GM18873 (cell line): ENCODE measurements at regions not wholly inside any gene's neighbourhood (a gene's known extent, or its start where the extent isn't known, plus 50 kb on each side); places are given as distances from the start of the nearest gene placed in this dataset.

Experiments
- ATAC-seq: cut with Tn5 transposase; IDR thresholded peaks from one replicate; pipeline ENCODE4 v1.9.1; 2021; ENCODE audit warnings: mild to moderate bottlenecking, moderate library complexity, moderate number of reproducible peaks; ENCODE audit not compliant: unreplicated experiment, low FRiP score

DNA sequence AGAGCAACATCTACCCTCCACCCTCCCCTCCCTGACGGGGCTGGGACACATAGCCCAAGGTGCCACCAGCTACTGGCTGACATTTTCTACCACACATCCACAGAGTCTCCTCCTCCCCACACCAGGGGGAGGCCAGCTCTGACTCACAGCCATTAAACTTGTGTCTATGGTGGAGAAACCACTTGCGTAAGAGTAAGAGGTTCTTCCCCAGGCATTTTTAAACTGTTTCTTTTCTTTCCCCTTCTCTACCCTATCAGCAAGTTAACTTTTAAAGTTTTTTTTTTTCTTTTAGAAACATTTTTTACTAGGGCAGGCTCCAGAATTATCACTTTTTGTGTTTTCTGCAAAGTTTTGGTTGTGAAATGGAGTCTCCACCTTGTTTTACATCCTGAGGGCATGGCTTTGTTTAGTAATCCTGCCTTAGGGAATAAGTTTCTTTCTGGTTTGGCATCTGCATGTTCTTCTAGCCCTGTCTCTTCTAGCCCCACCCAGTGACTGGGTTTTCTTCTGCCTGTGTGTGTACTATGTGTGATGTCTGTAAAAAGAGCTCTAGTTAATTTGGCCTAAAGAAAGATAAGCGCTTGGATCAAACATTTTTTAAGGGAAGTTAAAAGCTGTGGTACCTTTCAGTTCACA, 148.8 kb upstream of the GADL1 start:
- ATAC-seq, result no peak

DNA sequence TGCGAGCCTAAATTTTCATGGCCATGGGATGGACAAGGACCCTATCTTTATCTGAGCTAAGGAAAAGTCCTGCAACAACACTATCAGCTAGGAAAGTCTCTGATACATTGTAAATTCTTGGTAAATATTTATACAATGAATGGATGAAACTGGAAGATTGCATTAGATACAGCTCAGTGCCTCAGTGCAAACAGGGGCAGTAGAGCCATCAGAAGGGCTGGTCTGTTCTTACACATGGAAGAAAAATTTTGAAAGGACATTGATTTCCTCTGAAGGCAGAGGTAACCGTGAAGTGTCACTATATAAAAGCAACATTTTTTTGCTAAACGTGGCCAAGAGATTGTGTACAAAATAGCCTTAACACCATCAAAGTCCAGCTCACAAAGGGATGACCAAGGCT, 153.2 kb upstream of the GADL1 start:
- no peak for ATAC-seq

DNA sequence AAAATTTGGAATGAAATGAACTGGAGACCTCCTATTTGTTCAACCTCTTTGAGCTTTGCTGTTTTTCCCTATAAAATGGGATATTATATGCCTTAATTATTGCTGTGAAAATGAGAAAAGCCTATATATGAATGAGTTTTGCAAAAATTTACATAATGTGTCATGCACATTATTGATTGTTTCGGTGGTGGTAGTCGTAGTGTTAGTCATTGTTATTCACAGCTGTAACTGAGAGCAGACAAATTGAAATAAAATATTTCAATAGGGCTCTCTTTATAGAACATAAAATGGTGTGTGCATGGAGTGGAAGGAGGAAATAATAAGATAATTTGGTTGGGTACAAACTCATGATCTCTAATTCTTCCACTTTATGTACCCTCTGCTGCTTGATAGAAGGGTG, 153.7 kb upstream of the GADL1 start:
- ATAC-seq, result no peak

- no peak for ATAC-seq
These were observed 155.8 kb upstream of the GADL1 start for GRCh38 chr3:31050296-31050695.

DNA sequence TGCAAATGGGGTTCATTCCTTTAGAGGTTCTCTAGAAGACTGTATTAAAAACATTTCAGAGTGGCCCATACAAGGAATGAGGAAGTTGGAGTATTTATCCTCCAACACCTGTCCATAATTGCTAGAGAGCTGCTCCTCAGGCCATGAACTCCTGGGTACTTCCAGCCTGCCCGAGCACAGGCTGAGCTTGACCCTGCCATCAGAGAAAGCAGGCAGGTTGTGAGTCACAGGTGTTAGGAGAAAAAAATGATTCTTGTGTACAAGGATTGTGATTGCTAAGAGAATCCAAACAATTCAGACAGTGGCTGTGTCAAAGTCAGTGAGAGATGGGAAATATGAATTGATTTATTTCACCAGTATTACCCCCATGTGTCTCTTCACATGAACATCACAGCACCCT, 156.8 kb upstream of the GADL1 start:
- no peak for ATAC-seq

DNA sequence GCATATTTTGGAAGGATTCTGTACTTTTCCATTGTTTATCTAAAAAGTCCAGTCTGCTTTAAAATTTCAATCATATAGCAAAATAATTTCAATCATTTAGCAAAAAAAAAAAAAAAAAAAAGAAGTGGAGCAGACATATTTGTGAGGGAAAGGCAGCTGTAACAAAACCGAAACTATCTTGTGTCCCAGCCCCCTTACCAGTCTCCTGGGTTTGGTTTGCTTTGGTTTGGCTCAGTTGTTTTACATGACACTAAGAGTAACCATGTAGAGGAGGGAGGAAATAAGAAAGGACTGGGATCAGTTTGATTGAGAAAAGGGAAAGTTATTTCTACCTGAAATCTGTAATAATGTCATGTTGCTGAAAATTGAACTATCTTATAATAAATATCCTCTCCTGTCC, 158.8 kb upstream of the GADL1 start:
- no peak for ATAC-seq

GRCh38 chr3:31054032-31054431, 159.6 kb upstream of the GADL1 start:
- ATAC-seq, result no peak

DNA sequence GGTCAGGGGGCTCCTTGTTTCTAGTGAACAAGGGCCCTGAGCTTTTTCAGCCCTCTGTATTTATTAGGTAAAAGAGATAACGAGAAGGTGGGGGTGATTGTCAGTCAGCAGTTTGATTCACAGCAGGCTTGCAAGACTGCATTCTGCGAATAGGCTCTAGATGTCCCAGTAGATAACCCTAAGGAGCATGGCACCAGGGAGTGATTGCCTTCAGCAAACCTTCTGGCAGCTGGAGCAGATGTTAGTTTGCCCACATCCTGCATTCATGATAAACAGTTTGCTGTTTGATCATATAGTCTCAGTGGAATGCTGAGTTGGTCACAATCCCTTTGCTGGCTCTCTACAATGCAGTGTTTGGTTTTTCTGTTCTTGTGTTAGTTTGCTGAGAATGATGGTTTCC, 161.3 kb upstream of the GADL1 start:
- no peak for ATAC-seq

DNA sequence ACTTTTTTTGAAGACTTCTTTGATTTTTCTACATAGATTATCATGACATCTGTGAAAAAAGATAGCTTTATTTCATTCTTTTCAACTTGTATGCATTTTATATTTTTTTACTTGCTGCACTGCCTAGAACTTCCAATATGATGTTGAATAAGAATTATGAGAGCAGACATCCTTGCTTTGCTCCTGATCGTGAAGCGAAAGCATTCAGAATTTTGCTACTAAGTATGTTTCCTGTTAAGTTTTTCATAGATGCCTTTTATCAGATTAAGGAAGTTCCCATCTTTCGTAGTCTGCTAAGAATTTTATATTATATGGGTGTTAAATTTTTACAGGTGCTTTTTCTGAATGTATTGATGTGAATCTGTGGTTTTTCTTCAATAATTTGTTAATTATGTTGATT, 163.4 kb upstream of the GADL1 start:
- ATAC-seq, result no peak

- no peak for ATAC-seq
These were observed 169.6 kb upstream of the GADL1 start for GRCh38 chr3:31064021-31064420.

DNA sequence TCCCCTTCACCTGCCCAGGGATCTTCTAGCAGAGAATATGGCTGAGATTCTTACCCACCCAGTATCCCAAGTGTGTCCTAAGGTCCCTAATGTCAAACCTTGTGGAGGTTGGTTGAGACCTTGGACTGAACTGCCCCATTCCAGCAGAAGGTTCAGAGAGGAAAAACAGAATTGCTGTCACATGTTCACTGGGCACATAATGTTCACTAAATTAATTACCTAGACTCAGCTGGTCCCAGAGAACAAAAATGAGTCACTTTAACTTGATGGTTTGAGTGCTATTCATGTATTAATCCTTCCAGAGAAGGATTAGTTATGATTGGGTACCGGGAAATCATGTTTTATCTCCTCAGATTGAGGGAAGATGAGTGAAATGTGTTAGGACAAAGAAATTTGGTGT, 171.3 kb upstream of the GADL1 start:
- no peak for ATAC-seq

GRCh38 chr3:31067004-31067403, 172.5 kb upstream of the GADL1 start:
- no peak for ATAC-seq

GRCh38 chr3:31075471-31075870, 181.0 kb upstream of the GADL1 start:
- ATAC-seq, result no peak

- no peak for ATAC-seq
These were observed 181.4 kb upstream of the GADL1 start for GRCh38 chr3:31075876-31076275.

- no peak for ATAC-seq
These were observed 182.7 kb upstream of the GADL1 start for GRCh38 chr3:31077021-31077601.

GRCh38 chr3:31077826-31078225, 183.4 kb upstream of the GADL1 start:
- ATAC-seq, result no peak

- ATAC-seq, result no peak
These were observed 185.2 kb upstream of the GADL1 start for GRCh38 chr3:31079689-31080088.

DNA sequence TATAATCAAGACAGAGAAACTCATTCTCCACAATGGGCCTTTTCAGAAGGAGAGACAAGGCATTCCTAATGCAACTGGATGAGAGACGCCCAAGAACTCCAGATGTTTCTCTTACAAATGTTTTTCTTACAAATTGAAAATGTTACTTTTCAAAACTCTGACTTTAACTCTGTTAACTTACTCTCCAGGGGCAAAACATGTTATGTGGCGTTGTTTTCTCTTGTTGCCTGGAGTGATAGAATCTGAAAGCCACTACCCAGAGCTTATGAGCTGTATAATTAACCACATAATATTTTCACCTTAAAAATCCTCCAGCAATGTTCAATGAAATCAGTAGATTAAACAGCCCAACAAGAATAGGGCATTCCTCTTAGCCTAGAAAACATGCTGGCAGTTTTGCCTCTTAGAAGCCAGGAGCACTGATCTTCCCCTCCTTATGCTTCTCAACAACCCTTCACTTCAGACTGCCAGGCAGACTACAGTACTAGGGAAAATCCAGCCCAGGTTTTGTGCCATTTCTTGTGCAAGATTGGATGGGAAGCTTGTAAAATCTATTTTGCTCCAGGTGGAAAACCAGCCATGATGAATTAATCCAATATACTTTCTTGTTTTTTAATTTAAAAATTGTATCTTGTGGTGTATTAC, 186.7 kb upstream of the GADL1 start:
- ATAC-seq, result no peak

- no peak for ATAC-seq
These were observed 191.7 kb upstream of the GADL1 start for GRCh38 chr3:31086148-31086547.

- no peak for ATAC-seq
These were observed 192.2 kb upstream of the GADL1 start for GRCh38 chr3:31086698-31087097.

GRCh38 chr3:31091748-31092147, 197.3 kb upstream of the GADL1 start:
- ATAC-seq, result no peak
